Inflammatory macrophage (primary cell): ENCODE measurements at regions not wholly inside any gene's neighbourhood (a gene's known extent, or its start where the extent isn't known, plus 50 kb on each side); places are given as distances from the start of the nearest gene placed in this dataset.
"Not testable (repeated sequence)": the region's sequence is repeated elsewhere in the genome, so short reads cannot be mapped to it uniquely, and the experiment has no call there.

ENCODE experiments used
- DNase-seq, 2 donors: peaks; one replicate each; pipeline ENCODE4 v3.0.0-alpha.2; 2020 to 2022

DNA sequence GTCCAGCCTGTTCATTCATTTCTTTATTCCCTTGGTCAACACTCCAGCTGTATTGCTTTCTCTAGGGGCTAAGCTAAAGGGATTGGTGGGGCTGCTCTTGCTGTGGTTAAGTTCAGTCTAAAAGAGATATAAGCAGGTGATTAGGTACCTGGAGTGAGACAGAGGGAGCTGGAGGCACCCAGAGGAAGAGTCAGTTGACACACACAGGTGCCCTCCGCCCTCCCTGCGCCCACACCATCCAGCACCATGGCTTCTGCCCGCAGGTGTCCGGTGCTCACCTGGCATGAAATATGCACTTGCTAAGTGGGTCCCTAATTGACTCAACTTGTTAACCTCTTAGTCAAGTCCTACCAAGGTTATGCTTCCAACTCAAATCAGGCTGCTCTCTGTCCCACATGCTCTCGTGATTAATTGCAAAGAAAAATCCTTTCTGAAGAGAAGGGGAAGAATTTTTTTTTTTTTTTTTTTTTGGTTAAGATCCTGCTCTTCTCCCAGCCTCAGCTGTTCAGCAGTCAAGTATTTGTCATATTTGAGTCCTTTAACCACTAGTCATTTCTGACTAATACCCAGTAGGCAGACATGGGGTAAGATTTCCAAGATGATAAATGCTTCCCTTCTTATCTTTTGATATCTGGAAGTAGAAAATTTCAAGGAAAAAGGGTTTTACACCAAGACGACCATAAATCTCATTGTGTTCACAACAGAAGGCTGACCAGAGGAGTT, 199.8 kb upstream of the WSCD1 start:
- DNase-seq: no peak

DNA sequence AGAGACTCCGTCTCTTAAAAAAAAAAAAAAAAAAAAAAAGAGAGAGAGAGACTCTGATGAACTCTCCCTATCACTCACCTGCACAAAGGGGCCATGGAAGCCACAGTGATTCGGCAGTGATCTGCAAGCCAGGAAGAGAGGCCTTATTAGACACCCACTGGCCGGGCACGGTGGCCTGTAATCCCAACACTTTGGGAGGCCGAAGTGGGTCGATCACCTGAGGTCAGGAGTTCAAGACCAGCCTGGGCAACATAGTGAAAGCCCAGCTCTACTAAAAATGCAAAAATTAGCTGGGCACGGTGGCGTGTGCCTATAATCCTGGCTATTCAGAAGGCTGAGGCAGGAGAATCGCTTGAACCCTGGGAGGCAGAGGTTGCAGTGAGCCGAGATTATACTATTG, 198.5 kb upstream of the WSCD1 start:
- DNase-seq: no peak

GRCh38 chr17:5872831-5873230, 197.3 kb upstream of the WSCD1 start:
- DNase-seq: no peak

GRCh38 chr17:5873781-5874180, 196.4 kb upstream of the WSCD1 start:
- DNase-seq: no peak

GRCh38 chr17:5874486-5874885, 195.7 kb upstream of the WSCD1 start:
- DNase-seq: no peak

GRCh38 chr17:5877366-5877765, 192.8 kb upstream of the WSCD1 start:
- DNase-seq: no peak

DNA sequence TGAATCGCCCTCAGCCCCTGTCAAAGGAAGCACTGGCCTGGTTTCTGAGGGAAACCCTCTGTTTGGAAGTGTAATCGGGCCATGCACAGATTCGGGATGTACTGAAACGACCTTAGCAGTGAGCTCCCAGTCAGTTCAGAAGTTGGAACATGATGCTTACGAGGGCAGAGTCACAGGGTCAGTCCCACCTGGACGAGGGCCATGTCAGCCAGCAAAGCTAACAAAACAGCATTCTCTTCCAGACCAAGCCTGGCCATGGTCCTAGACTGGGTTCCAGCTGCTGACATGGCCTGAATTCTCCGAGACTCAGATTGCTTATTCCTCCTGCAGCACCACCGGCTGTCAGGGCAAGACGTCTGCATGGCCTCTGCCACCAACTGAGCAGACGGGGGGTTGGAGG, 192.2 kb upstream of the WSCD1 start:
- no peak for DNase-seq

DNA sequence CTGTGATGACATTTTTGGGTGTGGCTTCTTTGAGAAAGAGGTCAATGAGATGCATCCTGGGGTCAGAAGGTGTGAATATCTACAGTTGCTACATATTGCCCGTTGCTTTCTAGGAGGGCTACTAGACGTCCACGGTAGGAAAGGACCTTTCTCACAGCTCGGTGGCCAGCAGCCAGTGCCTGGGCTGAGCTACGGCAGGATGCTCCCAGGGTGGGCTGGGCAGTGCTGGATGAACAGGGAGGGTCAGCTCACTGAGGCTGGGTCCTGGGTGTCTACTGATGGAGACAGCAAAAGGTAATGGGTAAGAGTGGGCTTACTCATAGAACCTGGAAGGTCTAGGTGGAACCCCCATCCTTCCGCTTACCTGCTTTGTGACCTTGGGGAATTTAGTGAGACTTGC, 188.3 kb upstream of the WSCD1 start:
- DNase-seq: no peak

GRCh38 chr17:5883775-5884665, 186.2 kb upstream of the WSCD1 start:
- no peak for DNase-seq

GRCh38 chr17:5885336-5885735, 184.8 kb upstream of the WSCD1 start:
- no peak for DNase-seq

DNA sequence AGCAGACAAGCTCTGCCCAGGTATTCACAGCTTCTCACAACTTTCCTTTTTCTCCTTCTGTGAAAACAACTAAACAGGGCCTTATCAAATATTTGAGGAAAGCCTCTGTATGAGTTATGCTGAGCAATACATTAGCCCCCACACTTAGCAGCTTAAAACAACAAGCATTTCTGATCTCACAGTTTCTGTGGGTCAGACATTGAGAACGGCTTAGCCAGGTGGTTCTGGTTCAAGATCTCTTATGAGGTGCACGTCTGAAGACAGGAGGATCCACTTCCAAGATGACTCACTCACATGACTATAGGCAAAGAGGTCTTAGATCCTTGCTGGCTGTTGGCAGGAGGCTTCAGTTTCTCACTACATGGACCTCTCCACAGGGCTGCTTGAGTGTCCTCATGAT, 181.4 kb upstream of the WSCD1 start:
- no peak for DNase-seq

- no peak for DNase-seq
Observed at GRCh38 chr17:5892921-5893675, 177.1 kb upstream of the WSCD1 start.

- DNase-seq: no peak
Observed at GRCh38 chr17:5893741-5894140, 176.4 kb upstream of the WSCD1 start.

DNA sequence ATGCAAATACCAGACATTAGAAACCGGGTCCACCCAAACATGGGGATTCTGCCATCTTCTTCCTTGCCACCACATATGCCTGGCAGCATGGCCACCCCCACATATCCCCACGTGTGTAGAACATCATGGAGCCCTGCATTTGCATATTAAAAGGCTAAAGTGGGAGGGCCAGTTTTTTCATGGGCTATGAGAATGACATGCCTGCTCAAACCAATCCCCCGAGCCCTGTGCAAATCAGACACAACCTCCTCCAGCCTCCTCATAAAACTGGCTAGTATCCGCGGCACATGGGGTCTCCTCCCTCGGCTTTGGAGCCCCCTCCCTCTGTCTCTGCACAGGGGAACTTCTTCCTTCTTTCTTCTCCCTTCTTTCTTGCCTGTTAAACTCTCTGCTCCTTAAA, 174.9 kb upstream of the WSCD1 start:
- no peak for DNase-seq

GRCh38 chr17:5896215-5896614, 174.0 kb upstream of the WSCD1 start:
- no peak for DNase-seq

DNA sequence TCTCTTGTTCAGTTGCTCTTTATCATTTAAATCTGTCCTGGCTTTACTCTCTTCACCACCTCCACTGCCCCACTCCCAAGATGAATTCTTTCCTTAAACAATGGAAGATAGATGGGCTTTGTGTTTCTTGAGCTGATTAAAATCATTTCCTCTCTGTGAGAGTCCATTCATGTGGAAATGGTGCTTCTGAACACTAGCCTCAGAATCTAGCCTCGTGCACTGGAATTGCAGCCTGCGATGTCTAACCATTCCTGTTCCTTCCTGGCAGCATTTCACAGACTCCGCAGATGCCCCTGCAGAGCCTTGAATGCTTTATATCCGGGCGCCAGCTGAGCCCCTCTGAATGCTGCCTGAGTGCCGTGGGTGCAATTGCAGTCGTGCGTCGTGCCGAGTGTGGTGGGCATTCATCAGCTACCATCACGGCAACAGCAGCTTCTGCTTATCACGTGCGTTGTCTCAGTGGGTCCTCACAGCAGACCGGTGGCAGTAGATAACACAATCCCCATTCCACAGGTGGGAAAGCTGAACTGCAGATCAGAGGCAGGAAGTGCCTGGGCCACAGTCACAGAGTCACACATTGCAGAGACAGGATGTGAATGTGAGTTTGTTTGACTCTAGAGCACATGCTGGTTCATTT, 172.8 kb upstream of the WSCD1 start:
- no peak for DNase-seq

- DNase-seq: not testable (repeated sequence)
Observed at GRCh38 chr17:5897981-5898380, 172.2 kb upstream of the WSCD1 start.

GRCh38 chr17:5898406-5898805, 171.8 kb upstream of the WSCD1 start:
- DNase-seq: no peak

DNA sequence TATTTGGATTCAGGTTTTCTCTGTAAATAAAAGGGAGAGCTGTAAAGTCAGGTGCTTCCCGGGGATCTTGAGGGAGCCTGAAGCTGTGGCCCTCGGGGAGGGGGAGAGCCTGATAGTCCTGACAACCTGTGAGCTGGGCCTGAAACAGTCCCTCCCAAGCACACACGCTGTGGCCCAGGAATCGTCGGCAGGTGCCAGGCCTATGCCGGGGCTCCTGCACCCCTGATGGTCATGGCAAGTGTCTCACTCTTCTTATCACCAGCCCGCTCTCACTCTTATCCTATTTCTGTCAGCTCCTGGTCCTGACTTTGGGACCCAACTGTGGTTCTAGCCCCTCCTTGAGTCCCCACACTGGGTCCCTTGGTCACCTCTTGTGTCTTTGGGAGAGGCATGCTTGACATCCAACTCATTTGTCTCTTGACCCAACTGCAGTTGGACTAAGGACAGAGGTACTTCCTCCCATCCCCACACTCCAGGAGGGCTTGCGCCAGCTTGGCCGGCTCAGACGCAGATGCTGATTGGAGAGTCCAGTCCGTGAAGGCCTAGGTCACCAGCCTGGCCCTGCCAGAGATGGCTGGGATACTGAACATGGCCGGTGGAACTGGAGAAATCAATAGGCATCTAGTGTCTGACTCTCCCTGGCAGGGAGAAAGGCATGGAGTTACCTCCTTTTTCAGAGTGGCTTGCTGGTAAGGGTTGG, 170.5 kb upstream of the WSCD1 start:
- no peak for DNase-seq

GRCh38 chr17:5901731-5902130, 168.4 kb upstream of the WSCD1 start:
- DNase-seq: no peak

DNA sequence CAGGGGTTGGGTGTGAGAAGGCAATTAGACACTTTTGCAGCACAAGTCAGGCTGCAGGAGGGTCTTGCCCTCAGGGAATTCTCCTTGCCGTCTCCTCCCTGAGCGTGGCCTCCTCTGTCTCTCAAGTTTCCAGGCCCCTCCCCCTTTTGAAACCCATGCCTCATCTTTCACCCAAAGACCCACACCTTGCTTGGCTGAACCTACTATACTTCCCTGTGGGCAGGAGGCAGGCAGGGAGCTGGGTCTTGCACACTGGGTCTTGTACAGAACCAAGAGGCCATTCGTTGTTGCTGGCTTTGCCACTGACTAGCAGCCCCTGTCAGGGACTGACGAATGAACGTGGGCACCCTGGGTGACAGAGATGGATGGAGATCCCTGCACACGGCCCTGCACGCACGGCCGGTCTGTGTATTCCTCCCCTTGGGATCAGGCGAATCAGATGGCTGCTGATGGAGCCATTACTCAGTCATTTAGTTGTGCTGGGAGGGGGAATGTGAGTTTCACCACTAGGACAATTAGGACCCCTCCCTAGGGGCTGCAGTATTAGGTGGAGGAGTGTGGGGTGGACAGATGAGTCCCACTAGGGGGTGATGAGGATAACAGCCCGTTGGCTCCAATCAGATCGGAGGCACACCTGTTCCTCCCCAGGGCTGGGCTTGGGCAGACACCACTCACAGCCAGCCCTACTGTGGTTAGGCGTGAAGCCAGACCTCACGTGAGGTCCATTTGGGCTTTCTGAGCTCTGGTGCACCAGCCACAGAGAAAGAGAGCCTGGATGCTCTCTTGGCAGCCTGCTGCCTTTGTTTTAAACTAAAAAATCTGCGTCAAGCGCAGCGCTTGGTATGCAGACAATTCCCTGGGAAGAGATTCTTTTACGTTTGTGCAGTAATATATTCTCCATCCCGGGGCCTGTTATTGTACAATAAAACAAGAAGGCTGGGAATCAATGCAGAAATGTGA, 167.7 kb upstream of the WSCD1 start:
- no peak for DNase-seq
